ENCODE measurements at regions not wholly inside any gene's neighbourhood (a gene's known extent, or its start where the extent isn't known, plus 50 kb on each side); places are given as distances from the start of the nearest gene placed in this dataset.

GRCh38 chr3:168524129-168524528 is 428.4 kb upstream of the GOLIM4 start:
- DNase-seq (ENCODE audit: low spot score) = no peak

GRCh38 chr3:168517249-168518071 is 421.7 kb upstream of the GOLIM4 start:
- no peak for DNase-seq (ENCODE audit: low spot score)

- no peak for DNase-seq (ENCODE audit: low spot score)
Observed at GRCh38 chr3:168514252-168514651, 418.5 kb upstream of the GOLIM4 start.

GRCh38 chr3:168512802-168513201 is 417.1 kb upstream of the GOLIM4 start:
- DNase-seq (ENCODE audit: low spot score) = no peak

- peak; percentile 23 for DNase-seq (ENCODE audit: low spot score)
Observed at GRCh38 chr3:168511428-168512014, 415.8 kb upstream of the GOLIM4 start.

GRCh38 chr3:168506589-168506988 is 410.9 kb upstream of the GOLIM4 start:
- no peak for DNase-seq (ENCODE audit: low spot score)

GRCh38 chr3:168501570-168501969 is 405.8 kb upstream of the GOLIM4 start:
- no peak for DNase-seq (ENCODE audit: low spot score)

- no peak for DNase-seq (ENCODE audit: low spot score)
Observed at GRCh38 chr3:168498194-168498593, 402.5 kb upstream of the GOLIM4 start.

GRCh38 chr3:168497741-168498140 is 402.0 kb upstream of the GOLIM4 start:
- no peak for DNase-seq (ENCODE audit: low spot score)

GRCh38 chr3:168497183-168497582 is 401.5 kb upstream of the GOLIM4 start:
- DNase-seq (ENCODE audit: low spot score) = no peak

- DNase-seq (ENCODE audit: low spot score) = no peak
Observed at GRCh38 chr3:168495932-168496331, 400.2 kb upstream of the GOLIM4 start.

GRCh38 chr3:168495270-168495669 is 399.5 kb upstream of the GOLIM4 start:
- DNase-seq (ENCODE audit: low spot score) = no peak

- DNase-seq (ENCODE audit: low spot score) = no peak
Observed at GRCh38 chr3:168493412-168494205, 397.9 kb upstream of the GOLIM4 start.

GRCh38 chr3:168490981-168491380 is 395.3 kb upstream of the GOLIM4 start:
- no peak for DNase-seq (ENCODE audit: low spot score)

- no peak for DNase-seq (ENCODE audit: low spot score)
Observed at GRCh38 chr3:168489301-168489700, 393.6 kb upstream of the GOLIM4 start.

GRCh38 chr3:168485936-168486335 is 390.2 kb upstream of the GOLIM4 start:
- DNase-seq (ENCODE audit: low spot score) = no peak

GRCh38 chr3:168476360-168476980 is 380.7 kb upstream of the GOLIM4 start:
- peak; percentile 11 for DNase-seq (ENCODE audit: low spot score)

GRCh38 chr3:168475704-168476103 is 380.0 kb upstream of the GOLIM4 start:
- no peak for DNase-seq (ENCODE audit: low spot score)

- DNase-seq (ENCODE audit: low spot score) = no peak
Observed at GRCh38 chr3:168473334-168473890, 377.7 kb upstream of the GOLIM4 start.

GRCh38 chr3:168472783-168473182 is 377.1 kb upstream of the GOLIM4 start:
- DNase-seq (ENCODE audit: low spot score) = no peak

- DNase-seq (ENCODE audit: low spot score) = no peak
Observed at GRCh38 chr3:168470380-168470779, 374.7 kb upstream of the GOLIM4 start.

GRCh38 chr3:168469436-168469835 is 373.7 kb upstream of the GOLIM4 start:
- DNase-seq (ENCODE audit: low spot score) = no peak
